ENCODE measurements at regions not wholly inside any gene's neighbourhood (a gene's known extent, or its start where the extent isn't known, plus 50 kb on each side); places are given as distances from the start of the nearest gene placed in this dataset.

DNA sequence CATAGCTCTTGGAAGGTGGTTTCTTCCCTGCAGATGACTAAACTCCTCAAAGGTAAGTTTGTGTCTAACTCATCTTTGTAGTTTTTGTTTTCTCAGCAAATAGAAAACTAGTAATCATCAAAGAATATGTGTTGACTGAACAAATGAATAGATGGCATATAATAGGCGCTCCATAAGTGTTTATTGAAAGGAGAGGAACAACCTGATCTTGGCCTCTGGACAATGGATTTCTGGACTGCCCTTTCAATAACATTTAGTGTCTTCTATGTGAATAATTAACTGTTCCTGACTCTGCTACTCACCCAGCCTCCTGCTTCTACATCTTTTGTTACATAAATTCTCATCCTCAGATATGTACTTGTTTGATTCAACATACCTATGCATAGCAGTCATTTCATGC, 399.1 kb downstream of the PPP1R2C start:
- Histone ChIP-seq H3K4me3 (replicated peaks in 1 of 2; ENCODE audit: low read depth in 1 of 2, low read length in 2 of 2) (no peak overlapping the region), H3K4me2 (ENCODE audit: low read length) (no peak overlapping the region), H3K9me2 (ENCODE audit: insufficient read depth) (no peaks in the 10 kb centered on the region), H3K27ac (ENCODE audit: low read depth, low read length) (no peak overlapping the region), H3K4me1 (ENCODE audit: control insufficient read depth in 1 of 2, insufficient read depth in 2 of 2, low read length in 2 of 2) (no peaks in the 10 kb centered on the region), H3K27me3 (ENCODE audit: insufficient read depth, low read length) (no peaks in the 10 kb centered on the region), H3K36me3 (ENCODE audit: control insufficient read depth in 1 of 2, insufficient read depth in 2 of 2, low read length in 2 of 2) (no peaks in the 10 kb centered on the region), H3K9ac (ENCODE audit: low read length) (no peak overlapping the region), H2AFZ (ENCODE audit: low read depth, low read length, poor library complexity, severe bottlenecking) (no peak overlapping the region), H3K79me2 (ENCODE audit: insufficient read depth, low read length) (no peaks in the 10 kb centered on the region), H4K20me1 (ENCODE audit: insufficient read depth) (no peaks in the 10 kb centered on the region), H3K9me3 (ENCODE audit: control insufficient read depth in 1 of 2, insufficient read depth in 1 of 2, low read depth in 1 of 2, low read length in 2 of 2) (no peaks in the 10 kb centered on the region)
- no TSS peak for BruUV-seq (replicated peaks)
- RAD21 ChIA-PET (ENCODE audit: low non-redundant PET in 1 of 2, low total read pairs in 2 of 2, uncharacterized antibody in 2 of 2, unreplicated experiment in 2 of 2) = no interaction called here
- CTCF ChIA-PET = no interaction called here
- POLR2A ChIA-PET = no interaction called here
- DNase-seq (ENCODE audit: low read depth, low spot score) (no peak), ATAC-seq (no peak)
- intact Hi-C loops (cut with micrococcal nuclease) = no loop called here
- TF ChIP-seq SP1 (IDR thresholded peaks at IDR 0.05; ENCODE audit: low read depth) = no peak
- no peak for TF ChIP-seq YY1 (IDR thresholded peaks at IDR 0.05; ENCODE audit: extremely low read depth, insufficient replicate concordance, low read depth, low read length)
- no peak for TF ChIP-seq CBX3 (IDR thresholded peaks at IDR 0.05; ENCODE audit: low read depth)
- no peak for TF ChIP-seq CEBPB (IDR thresholded peaks at IDR 0.05; ENCODE audit: low read depth)
- no peak for TF ChIP-seq TCF7L2 (IDR thresholded peaks at IDR 0.05; ENCODE audit: borderline replicate concordance, extremely low read depth, insufficient read depth, insufficient read length)
- TF ChIP-seq SIN3A (IDR thresholded peaks at IDR 0.05; ENCODE audit: low read depth) = no peak
- TF ChIP-seq FOSL1 (IDR thresholded peaks at IDR 0.05; ENCODE audit: low read depth) = no peak
- no peak for TF ChIP-seq SRF (IDR thresholded peaks at IDR 0.05; ENCODE audit: low read depth)
- TF ChIP-seq CTCF (IDR thresholded peaks at IDR 0.05 in 2 of 3, conservative IDR thresholded peaks at IDR 0.05 in 1 of 3; ENCODE audit: borderline replicate concordance in 1 of 3, insufficient read depth in 1 of 3, low read depth in 2 of 3, low read length in 2 of 3) = no peak

GRCh38 chrX:42375086-42375485, 402.9 kb downstream of the PPP1R2C start:
- intact Hi-C loops (cut with micrococcal nuclease) = no loop called here
- H2AFZ ChIP-seq (ENCODE audit: low read depth, low read length, poor library complexity, severe bottlenecking) = no peak overlapping the region
- ATAC-seq (no peak), DNase-seq (ENCODE audit: low read depth, low spot score) (no peak)
- BruUV-seq (replicated peaks) = no TSS peak
- H3K79me2 ChIP-seq (ENCODE audit: insufficient read depth, low read length) = no peaks in the 10 kb centered on the region
- no peaks in the 10 kb centered on the region for H4K20me1 ChIP-seq (ENCODE audit: insufficient read depth)
- H3K9me2 ChIP-seq (ENCODE audit: insufficient read depth) = no peaks in the 10 kb centered on the region
- H3K4me2 ChIP-seq (ENCODE audit: low read length) = no peak overlapping the region
- CTCF ChIA-PET = no interaction called here
- H3K4me3 ChIP-seq (replicated peaks in 1 of 2; ENCODE audit: low read depth in 1 of 2, low read length in 2 of 2) = no peak overlapping the region
- no peaks in the 10 kb centered on the region for H3K9me3 ChIP-seq (ENCODE audit: control insufficient read depth in 1 of 2, insufficient read depth in 1 of 2, low read depth in 1 of 2, low read length in 2 of 2)
- H3K4me1 ChIP-seq (ENCODE audit: control insufficient read depth in 1 of 2, insufficient read depth in 2 of 2, low read length in 2 of 2) = no peaks in the 10 kb centered on the region
- no peak overlapping the region for H3K27ac ChIP-seq (ENCODE audit: low read depth, low read length)
- TF ChIP-seq, protein P1, sequence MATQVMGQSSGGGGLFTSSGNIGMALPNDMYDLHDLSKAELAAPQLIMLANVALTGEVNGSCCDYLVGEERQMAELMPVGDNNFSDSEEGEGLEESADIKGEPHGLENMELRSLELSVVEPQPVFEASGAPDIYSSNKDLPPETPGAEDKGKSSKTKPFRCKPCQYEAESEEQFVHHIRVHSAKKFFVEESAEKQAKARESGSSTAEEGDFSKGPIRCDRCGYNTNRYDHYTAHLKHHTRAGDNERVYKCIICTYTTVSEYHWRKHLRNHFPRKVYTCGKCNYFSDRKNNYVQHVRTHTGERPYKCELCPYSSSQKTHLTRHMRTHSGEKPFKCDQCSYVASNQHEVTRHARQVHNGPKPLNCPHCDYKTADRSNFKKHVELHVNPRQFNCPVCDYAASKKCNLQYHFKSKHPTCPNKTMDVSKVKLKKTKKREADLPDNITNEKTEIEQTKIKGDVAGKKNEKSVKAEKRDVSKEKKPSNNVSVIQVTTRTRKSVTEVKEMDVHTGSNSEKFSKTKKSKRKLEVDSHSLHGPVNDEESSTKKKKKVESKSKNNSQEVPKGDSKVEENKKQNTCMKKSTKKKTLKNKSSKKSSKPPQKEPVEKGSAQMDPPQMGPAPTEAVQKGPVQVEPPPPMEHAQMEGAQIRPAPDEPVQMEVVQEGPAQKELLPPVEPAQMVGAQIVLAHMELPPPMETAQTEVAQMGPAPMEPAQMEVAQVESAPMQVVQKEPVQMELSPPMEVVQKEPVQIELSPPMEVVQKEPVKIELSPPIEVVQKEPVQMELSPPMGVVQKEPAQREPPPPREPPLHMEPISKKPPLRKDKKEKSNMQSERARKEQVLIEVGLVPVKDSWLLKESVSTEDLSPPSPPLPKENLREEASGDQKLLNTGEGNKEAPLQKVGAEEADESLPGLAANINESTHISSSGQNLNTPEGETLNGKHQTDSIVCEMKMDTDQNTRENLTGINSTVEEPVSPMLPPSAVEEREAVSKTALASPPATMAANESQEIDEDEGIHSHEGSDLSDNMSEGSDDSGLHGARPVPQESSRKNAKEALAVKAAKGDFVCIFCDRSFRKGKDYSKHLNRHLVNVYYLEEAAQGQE (IDR thresholded peaks at IDR 0.05; ENCODE audit: low read depth) = no peak
- no peak for TF ChIP-seq YY1 (IDR thresholded peaks at IDR 0.05; ENCODE audit: extremely low read depth, insufficient replicate concordance, low read depth, low read length)
- POLR2A ChIA-PET = no interaction called here
- RAD21 ChIA-PET (ENCODE audit: low non-redundant PET in 1 of 2, low total read pairs in 2 of 2, uncharacterized antibody in 2 of 2, unreplicated experiment in 2 of 2) = no interaction called here
- H3K9ac ChIP-seq (ENCODE audit: low read length) = no peak overlapping the region
- no peaks in the 10 kb centered on the region for H3K27me3 ChIP-seq (ENCODE audit: insufficient read depth, low read length)
- no peaks in the 10 kb centered on the region for H3K36me3 ChIP-seq (ENCODE audit: control insufficient read depth in 1 of 2, insufficient read depth in 2 of 2, low read length in 2 of 2)
